Inferior parietal cortex (tissue), 1 donor: ENCODE measurements at regions not wholly inside any gene's neighbourhood (a gene's known extent, or its start where the extent isn't known, plus 50 kb on each side); places are given as distances from the start of the nearest gene placed in this dataset.
"Not testable (repeated sequence)": the region's sequence is repeated elsewhere in the genome, so short reads cannot be mapped to it uniquely, and the experiment has no call there.

Source experiments
- DNase-seq: peaks from one replicate; pipeline ENCODE4 v3.0.0-alpha.2; 2016; ENCODE audit errors: extremely low spot score

DNA sequence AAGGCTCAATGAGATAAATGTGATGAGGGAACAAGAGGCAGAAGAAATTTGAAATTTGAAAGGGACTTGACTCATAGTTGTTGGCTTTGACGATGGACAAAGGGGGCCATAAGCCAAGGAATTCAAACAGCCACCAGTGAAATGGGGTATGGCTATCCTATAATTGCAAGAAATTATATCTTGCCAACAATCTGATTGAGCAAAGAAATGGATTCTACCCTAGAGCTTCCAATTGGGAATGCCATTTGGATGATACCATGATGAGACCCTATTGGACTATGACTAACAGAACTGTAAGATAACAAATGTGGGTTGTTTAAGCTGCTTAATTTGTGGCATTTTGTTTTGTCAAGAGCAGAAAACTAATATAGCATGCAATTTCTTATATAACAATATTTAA lies 270.1 kb upstream of the ARSJ start:
- no peak for DNase-seq

- no peak for DNase-seq
Observed at GRCh38 chr4:114249976-114250375, 270.5 kb upstream of the ARSJ start.

DNA sequence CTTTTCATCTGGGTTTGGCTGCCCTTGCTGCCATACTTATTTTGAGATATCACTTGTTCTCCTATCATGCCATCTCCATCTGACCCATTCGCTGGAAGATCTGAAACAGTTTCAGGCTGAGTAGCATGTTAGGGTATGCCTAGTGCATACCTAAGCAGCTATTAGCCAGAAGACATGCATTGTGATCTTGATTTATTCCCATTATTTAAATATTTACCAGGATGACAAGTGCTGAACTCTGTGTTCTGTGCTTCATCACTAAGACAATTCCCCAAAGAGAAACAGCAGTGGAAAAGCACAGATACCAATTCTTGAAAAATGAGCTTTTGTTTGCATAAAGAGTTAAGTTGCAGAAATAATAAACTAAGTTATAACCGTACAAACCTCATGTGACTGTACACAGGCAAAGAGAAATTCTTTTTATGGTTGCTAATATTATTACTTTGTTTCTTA lies 271.0 kb upstream of the ARSJ start:
- no peak for DNase-seq

- DNase-seq = no peak
Observed at GRCh38 chr4:114251020-114251419, 271.6 kb upstream of the ARSJ start.

DNA sequence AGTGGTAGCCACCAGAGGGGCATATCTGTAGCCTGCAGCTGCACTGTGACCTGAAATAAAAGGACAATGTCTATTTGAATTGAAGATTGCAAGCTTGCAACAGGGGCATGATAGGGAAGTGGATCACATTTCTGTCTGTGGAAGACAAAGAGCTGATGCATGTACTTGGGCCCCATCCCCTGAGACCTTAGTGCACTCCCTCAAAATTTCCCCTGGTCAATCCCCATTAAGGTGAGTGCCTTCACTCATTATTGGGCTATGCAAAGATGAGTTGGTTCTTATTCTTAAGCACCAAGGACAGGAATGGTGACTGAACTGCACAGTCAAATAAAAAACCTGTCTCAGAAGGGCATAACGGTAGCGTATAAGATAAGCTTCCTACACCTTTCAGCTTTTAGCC lies 273.1 kb upstream of the ARSJ start:
- no peak for DNase-seq

DNA sequence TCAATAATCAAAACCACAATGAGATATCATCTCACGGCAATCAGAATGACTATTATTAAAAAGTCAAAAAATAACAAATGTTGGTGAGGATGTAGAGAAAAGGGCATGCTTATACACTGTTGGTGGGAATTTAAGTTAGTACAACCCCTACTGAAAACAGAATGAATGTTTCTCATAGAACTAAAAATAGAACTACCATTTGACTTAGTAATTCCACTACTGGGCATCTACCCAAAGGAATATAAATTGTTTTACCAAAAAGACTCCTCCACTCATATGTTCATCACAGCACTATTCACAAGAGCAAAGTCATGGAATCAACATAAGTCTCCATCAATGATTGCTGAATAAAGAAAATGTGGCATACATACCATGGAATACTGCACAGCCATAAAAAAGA lies 278.1 kb upstream of the ARSJ start:
- DNase-seq = no peak

- not testable (repeated sequence) for DNase-seq
Observed at GRCh38 chr4:114262421-114262820, 283.0 kb upstream of the ARSJ start.

DNA sequence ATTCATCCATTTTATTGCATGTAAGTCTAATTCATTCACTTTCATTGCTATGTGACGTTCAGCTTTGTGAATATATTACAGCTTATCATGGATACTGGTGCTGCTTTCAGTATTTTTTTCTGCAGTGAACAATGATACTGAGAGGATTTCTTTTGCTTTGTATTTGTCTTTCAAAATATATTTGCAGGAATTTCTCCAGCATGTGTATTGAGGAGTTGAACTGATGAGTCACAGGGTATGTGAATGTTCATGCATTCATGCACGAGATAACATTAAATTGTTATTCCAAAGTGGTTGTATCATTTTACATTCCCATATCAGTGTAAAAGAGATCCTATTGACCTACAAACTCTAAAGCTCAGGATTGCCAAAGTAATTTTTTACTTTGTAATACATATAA lies 283.8 kb upstream of the ARSJ start:
- no peak for DNase-seq

- DNase-seq = no peak
Observed at GRCh38 chr4:114264452-114264851, 285.0 kb upstream of the ARSJ start.

- DNase-seq = no peak
Observed at GRCh38 chr4:114264877-114265291, 285.4 kb upstream of the ARSJ start.

- no peak for DNase-seq
Observed at GRCh38 chr4:114265342-114265741, 285.9 kb upstream of the ARSJ start.

DNA sequence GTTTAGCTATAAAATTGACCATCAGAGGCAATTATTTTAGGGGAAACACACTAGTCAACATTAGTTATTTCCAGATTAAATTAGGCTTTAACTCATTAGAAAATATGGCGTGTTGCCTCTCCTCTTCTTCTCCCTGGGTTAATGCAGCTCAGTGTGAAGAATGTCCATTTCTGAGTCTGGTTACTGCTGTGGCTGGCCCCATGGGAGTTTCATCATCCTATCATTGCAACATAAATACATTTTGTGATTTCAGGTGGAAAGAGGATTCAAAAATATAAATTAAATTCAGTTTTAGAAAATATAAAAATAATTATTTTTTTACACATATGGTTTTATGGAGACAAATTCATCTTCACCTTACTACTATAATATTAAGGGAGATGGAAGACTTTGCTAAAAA lies 288.5 kb upstream of the ARSJ start:
- DNase-seq = no peak

- peak; percentile 1 for DNase-seq
Observed at GRCh38 chr4:114271031-114271430, 291.6 kb upstream of the ARSJ start.

DNA sequence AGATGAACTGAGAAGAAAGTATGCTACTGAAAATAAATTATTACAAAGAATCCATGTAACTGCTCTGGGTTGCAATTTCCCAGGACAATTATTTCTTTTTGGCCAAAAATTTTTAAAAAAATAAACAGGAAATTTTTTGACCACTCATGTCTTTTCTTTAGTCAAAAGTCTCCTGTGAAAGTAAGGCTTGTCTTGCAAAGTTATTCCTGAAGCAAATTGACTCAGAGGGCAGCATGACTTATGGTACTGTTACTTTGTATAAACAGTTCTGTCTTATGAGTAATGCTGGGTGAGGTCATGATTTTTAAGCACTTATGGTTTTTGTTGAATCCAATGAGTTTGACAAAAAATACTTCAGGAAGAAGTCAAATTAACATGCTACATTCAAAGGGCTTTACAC lies 292.8 kb upstream of the ARSJ start:
- peak; percentile 0 for DNase-seq

- no peak for DNase-seq
Observed at GRCh38 chr4:114273238-114273637, 293.8 kb upstream of the ARSJ start.

GRCh38 chr4:114277690-114278089 lies 298.2 kb upstream of the ARSJ start:
- no peak for DNase-seq

- DNase-seq = no peak
Observed at GRCh38 chr4:114279066-114279465, 299.6 kb upstream of the ARSJ start.

- no peak for DNase-seq
Observed at GRCh38 chr4:114279711-114280110, 300.3 kb upstream of the ARSJ start.

- no peak for DNase-seq
Observed at GRCh38 chr4:114280645-114281044, 301.2 kb upstream of the ARSJ start.

DNA sequence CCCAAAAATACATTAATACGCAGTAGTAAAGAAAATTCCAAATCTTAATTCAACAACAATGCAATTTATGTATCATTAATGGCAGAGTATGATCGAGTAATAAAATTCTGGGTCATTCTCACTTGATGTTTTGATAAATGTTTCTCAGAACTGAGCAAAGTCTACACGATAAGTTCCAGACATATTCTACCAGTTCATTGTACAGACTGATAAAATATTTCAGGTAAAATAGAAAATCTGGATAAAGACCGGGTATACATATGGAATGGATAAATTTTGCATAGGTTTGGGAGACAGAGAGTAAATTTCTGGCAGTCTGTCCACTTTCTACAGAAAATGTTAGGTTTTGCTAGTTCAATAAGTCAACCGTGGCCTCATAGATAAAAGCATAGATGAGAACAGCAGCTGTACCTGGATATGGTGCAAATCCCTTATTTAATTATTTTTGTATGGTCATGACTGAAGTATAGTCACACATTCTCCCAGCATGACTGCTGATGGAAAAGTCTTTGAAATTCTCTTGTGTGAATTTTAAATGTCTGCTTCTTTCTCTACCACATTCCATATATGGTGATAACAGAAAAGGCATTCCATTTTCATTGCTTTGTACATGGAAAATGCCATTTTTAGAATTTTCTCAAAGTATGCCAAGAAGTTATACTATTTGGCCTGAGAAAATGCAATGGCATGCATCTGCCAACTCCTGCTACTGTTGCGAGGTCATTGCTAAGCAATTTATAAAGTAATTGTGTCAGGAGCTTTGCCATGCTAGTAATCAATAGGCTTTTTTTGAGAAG lies 301.9 kb upstream of the ARSJ start:
- DNase-seq = no peak

DNA sequence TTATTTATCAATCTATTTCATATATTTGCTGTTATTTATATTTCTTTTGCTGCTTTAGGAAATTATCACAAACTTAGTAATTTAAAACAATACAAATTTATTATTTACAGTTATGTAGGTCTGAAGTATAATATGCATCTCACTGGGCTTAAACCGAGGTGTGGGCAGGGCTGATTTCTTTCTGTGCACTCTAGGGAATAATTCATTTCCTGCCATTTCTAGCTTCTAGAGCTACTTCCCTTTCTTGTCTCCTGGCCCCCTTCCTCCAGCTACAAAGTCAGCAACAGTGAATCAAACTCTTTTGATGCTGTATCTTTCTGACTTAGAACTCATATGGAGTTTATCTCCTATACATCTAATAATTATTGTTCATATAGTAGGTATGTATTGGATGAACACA lies 303.5 kb upstream of the ARSJ start:
- DNase-seq = no peak

DNA sequence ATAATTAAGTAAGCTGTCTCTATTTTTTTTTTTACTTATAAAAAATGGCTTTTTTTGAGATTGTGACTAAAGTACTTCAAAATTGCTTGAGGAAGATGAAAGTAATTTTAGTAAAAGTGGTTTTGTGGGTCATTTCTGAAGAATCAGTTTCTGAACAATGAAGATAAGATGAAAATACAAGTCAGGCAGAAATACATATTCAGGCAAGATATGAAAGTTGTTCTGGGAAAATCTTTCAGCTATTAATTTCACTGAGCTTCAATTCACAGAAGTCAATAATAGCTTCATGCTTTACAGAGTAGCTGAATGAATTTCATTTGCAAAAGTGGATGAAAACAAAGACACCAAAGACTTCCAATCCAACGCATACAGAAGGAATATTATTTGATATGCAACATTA lies 305.2 kb upstream of the ARSJ start:
- no peak for DNase-seq

DNA sequence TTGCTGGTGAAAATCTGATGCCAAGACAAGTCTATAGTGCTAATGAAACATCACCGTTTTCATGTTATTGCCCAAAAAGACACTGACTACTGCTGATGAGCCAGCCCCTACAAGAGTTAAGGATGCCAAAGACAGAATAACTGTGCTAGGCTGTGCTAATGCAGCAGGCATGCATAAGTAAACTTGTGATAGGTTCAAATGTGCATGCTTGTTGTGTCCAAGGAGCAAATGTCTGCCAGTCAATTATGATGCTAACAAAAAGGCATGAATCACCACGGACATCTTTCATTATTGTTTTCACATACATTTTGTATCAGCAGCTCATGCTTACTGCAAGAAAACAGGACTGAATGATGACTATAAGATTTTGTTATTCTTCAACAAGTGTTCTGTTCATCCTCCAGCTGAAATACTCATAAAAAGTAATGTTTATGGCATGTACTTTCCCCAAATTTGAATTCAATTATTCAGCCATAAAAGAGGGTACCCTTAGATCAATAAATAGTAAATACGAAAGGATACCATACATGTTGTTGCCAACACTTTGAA lies 306.9 kb upstream of the ARSJ start:
- no peak for DNase-seq
